ENCODE measurements at regions not wholly inside any gene's neighbourhood (a gene's known extent, or its start where the extent isn't known, plus 50 kb on each side); places are given as distances from the start of the nearest gene placed in this dataset.

DNA sequence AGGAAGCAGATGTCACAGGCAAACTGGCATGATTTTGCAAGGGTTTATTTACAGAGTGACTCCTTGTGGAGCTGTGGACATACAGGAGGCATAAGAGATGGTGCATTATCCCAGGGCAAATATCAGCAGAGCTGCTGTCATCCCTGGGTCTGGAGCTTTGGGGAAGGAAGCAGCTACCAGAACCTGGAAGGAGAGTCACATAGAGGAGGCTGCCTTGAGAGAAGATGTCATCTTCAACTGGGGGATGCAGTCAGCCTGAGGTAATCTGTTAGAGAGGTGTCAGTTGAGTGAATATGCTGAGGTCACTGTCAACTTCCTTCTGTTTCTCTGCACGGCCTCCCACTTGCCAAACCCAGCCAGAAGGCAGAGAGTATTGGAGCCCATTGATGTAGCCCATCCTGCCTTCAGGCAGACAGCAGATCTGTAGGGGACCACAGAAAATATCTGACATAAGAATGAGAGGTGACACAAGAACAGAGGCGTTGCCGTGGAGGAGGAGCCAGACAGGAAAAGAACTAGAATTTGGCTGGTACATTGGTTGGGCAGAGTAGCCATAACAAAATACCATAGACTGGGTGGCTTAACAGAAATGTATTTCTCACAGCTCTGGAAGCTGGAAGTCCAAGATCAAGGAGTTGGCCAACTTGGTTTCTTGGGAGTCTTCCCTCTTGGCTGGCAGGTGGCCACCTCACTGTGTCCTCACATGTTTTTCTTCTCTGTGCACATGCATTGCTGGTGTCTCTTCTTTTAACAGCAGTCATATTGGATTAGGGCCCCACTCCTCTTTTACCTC, 102.8 kb downstream of the SNX18 start:
- TF ChIP-seq, protein P1, sequence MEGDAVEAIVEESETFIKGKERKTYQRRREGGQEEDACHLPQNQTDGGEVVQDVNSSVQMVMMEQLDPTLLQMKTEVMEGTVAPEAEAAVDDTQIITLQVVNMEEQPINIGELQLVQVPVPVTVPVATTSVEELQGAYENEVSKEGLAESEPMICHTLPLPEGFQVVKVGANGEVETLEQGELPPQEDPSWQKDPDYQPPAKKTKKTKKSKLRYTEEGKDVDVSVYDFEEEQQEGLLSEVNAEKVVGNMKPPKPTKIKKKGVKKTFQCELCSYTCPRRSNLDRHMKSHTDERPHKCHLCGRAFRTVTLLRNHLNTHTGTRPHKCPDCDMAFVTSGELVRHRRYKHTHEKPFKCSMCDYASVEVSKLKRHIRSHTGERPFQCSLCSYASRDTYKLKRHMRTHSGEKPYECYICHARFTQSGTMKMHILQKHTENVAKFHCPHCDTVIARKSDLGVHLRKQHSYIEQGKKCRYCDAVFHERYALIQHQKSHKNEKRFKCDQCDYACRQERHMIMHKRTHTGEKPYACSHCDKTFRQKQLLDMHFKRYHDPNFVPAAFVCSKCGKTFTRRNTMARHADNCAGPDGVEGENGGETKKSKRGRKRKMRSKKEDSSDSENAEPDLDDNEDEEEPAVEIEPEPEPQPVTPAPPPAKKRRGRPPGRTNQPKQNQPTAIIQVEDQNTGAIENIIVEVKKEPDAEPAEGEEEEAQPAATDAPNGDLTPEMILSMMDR (conservative IDR thresholded peaks at IDR 0.05), result no peak
- TF ChIP-seq ZFX (IDR thresholded peaks at IDR 0.05), result no peak
- no peak overlapping the region for H3K27ac ChIP-seq

DNA sequence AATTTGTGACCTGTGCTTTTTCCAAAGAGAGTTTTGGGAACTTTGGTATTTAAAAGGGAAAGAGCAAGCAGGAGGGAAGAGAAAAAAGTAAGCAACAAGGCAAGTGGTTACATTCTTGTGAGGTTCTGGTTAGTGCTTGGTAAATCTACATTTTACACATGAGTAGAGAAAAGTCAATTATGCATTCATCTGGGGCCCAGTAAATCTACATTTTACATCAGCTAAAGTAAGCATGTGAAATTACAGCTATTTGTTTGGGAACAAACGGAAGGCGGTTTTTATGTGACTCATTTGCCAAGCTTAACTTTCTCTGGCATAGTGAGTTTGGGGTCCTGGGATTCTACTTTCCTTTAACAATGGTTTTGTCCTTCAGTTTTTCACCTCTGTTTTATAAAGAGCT, 102.2 kb downstream of the SNX18 start:
- no peak overlapping the region for H3K27ac ChIP-seq
- no peak for TF ChIP-seq ZFX (IDR thresholded peaks at IDR 0.05)
- TF ChIP-seq, protein P1 (conservative IDR thresholded peaks at IDR 0.05), result no peak

DNA sequence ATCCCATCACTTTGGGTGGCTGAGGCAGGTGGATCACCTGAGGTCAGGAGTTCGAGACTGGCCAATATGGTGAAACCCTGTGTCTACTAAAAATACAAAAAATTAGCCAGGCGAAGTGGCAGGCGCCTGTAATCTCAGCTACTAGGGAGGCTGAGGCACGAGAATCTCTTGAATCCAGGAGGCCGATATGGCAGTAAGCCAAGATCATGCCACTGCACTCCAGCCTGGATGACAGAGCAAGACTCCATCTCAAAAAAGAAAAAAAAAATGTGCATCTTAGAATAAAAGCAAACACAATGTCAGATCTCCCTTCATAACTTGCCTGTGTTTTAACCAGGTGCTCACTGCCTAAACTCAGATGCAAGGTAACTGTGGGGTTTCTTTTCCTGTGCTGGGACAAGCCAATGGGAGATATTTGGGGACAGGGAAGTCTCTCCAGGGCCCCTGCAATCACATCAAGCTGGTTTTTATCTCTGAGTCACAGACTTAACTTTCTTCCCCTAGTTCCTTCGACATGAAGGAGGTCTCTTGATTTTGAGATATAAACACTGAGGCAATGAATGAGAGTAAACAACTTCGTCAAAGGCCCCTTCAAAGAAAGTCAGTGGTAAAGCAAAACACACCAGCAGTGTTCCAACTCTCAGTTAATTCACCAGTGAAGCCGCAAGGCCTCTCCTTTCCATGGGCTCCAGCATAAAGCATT, 99.1 kb downstream of the SNX18 start:
- no peak overlapping the region for H3K27ac ChIP-seq
- TF ChIP-seq, protein P1 (conservative IDR thresholded peaks at IDR 0.05), result no peak
- no peak for TF ChIP-seq ZFX (IDR thresholded peaks at IDR 0.05)

DNA sequence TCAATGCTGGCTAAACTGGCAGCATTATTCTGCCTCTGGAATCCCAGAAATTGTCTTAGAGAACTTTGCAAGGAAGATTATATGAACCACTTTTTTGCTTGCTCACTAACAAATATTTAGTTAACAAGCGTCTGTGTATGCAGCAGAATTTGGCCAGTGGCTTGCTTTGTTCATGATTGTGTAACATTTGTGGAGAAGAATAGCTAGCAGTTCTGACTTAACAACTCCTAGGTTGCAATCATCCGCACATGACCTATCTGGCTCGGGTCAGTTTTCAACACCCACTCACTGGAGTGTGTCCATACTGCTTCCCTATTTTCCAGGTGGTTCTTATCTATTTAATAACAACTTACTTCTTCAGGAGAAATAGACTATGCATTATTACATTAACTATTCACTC, 98.5 kb downstream of the SNX18 start:
- no peak overlapping the region for H3K27ac ChIP-seq
- no peak for TF ChIP-seq ZFX (IDR thresholded peaks at IDR 0.05)
- TF ChIP-seq, protein P1 (conservative IDR thresholded peaks at IDR 0.05), result no peak

DNA sequence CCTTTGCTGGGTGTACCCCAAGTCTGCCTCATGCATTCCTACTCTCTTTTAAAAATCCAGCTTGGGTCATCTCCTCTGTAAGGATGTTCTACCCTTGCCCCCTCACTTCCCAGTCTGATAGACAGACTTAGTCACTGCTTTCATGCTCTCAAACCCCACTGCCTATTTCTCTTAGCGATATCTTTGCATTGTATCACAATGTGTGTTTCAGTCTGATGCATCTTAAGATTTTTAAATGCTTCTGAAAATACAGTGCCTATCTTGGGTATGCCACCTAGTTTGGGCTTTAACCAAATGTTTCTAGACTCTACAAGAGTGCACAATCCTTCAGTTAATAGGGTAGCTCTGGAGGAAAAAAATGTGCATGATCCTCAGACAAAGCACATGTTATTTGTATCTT, 97.8 kb downstream of the SNX18 start:
- TF ChIP-seq, protein P1 (conservative IDR thresholded peaks at IDR 0.05), result no peak
- no peak for TF ChIP-seq ZFX (IDR thresholded peaks at IDR 0.05)
- H3K27ac ChIP-seq, result no peak overlapping the region

DNA sequence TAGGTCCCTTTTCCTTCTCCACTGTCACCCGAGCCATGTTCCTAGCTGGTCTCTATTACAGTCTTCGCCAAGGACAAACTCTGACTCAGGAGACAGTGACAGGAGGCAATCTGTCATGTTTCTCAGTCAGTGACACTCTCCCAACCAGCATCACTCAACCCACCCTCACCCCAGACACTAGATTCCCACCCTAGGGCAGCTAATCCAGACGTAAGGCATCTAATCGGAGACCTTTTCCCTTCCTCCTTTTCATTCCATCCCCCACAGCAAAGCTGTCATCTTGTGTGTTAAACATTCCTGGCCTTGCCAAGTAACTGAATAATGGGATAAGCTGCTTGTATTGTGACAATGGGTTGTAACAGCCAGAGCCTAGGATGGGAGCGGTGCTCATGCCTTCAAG, 95.2 kb downstream of the SNX18 start:
- H3K27ac ChIP-seq, result no peak overlapping the region
- no peak for TF ChIP-seq ZFX (IDR thresholded peaks at IDR 0.05)
- TF ChIP-seq, protein P1 (conservative IDR thresholded peaks at IDR 0.05), result no peak

DNA sequence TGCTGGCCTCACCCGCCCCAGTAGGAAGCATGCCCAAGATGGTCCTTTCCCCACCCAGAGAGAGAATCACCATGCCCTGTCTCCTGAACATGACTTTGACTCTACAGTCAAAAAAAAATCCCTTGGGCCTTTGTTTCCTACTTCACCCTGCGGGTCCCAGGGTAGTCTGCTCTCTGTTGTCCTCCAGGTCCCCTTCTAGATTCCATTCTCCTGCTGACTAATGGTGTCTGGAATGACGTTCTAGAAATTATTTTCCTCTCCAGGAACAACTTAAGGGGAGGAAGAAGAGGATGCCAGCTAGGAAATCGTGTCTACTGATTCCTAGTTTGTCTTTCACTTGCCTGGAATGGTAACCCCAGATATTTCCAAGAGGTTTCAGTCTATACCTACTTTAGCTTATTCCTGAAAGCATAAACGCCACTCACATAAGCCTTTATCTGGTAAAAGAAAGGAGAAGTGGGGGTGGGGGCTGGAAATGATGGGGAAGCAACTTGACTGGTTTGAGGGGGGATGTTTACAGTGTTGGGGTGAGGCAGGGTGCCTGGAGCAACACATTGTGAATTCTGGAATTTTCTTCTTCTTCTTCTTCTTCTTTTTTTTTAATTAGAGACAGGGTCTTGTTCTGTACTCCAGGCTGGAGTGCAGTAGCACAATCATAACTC, 93.9 kb downstream of the SNX18 start:
- H3K27ac ChIP-seq, result no peak overlapping the region
- no peak for TF ChIP-seq ZFX (IDR thresholded peaks at IDR 0.05)
